Smooth muscle cell (in vitro differentiated cells): ENCODE measurements at regions not wholly inside any gene's neighbourhood (a gene's known extent, or its start where the extent isn't known, plus 50 kb on each side); places are given as distances from the start of the nearest gene placed in this dataset.

ENCODE experiments used
- DNase-seq: peaks from one replicate; lab custom pipeline; 2025; ENCODE audit not compliant: unreplicated experiment; lab: John Stamatoyannopoulos, UW
- H2AFZ ChIP-seq: fragments of 200-600 bp; sonication (generic); 2 replicates; pipeline ENCODE4 v1.6.0; 2016; ENCODE audit warnings: antibody characterized with exemption, low read depth, mild to moderate bottlenecking
- H3F3A ChIP-seq: fragments of 200-600 bp; sonication (generic); 2 replicates; pipeline ENCODE4 v1.6.0; 2017; ENCODE audit warnings: antibody characterized with exemption, low read depth
- H3K27ac ChIP-seq: fragments of 200-600 bp; sonication (generic); 2 replicates; pipeline ENCODE4 v1.5.1; 2016; ENCODE audit warnings: low read depth, mild to moderate bottlenecking
- H3K27me3 ChIP-seq: fragments of 200-600 bp; sonication (generic); 2 replicates; pipeline ENCODE4 v1.6.1; 2016; ENCODE audit warnings: low read depth, mild to moderate bottlenecking
- H3K36me3 ChIP-seq: fragments of 200-600 bp; sonication (generic); 2 replicates; pipeline ENCODE4 v1.5.1; 2016; ENCODE audit warnings: low read depth
- H3K4me1 ChIP-seq: fragments of 200-600 bp; sonication (generic); 2 replicates; pipeline ENCODE4 v1.5.1; 2016; ENCODE audit warnings: low read depth
- H3K4me2 ChIP-seq: fragments of 200-600 bp; sonication (generic); 2 replicates; pipeline ENCODE4 v1.6.0; 2016; ENCODE audit warnings: mild to moderate bottlenecking
- H3K4me3 ChIP-seq: fragments of 200-600 bp; sonication (generic); 2 replicates; pipeline ENCODE4 v1.5.1; 2016; ENCODE audit warnings: mild to moderate bottlenecking
- H3K79me2 ChIP-seq: fragments of 200-600 bp; sonication (generic); 2 replicates; pipeline ENCODE4 v1.6.0; 2016; ENCODE audit warnings: low read depth, mild to moderate bottlenecking
- H3K9ac ChIP-seq: fragments of 200-600 bp; sonication (generic); 2 replicates; pipeline ENCODE4 v1.6.0; 2016; ENCODE audit warnings: low read depth
- H3K9me3 ChIP-seq: fragments of 200-600 bp; sonication (generic); replicated peaks from 2 replicates; pipeline ENCODE4 v1.5.1; 2016; ENCODE audit warnings: low read depth
- H4K20me1 ChIP-seq: fragments of 200-600 bp; sonication (generic); 2 replicates; pipeline ENCODE4 v1.6.0; 2016; ENCODE audit warnings: low read depth
- whole genome bisulfite sequencing: methylation state at CpG from one replicate; pipeline ENCODE4 v1.1.7; 2016; ENCODE audit warnings: low lambda C conversion rate; 5-methylcytosine and 5-hydroxymethylcytosine counted together
- TF ChIP-seq, protein P1 (sequence below): fragments of 200-600 bp; sonication (generic); IDR thresholded peaks from 2 replicates; pipeline ENCODE4 v1.5.1; 2017; ENCODE audit warnings: borderline replicate concordance, mild to moderate bottlenecking, antibody characterized with exemption; ENCODE audit not compliant: insufficient read depth, poor library complexity, severe bottlenecking

DNA sequence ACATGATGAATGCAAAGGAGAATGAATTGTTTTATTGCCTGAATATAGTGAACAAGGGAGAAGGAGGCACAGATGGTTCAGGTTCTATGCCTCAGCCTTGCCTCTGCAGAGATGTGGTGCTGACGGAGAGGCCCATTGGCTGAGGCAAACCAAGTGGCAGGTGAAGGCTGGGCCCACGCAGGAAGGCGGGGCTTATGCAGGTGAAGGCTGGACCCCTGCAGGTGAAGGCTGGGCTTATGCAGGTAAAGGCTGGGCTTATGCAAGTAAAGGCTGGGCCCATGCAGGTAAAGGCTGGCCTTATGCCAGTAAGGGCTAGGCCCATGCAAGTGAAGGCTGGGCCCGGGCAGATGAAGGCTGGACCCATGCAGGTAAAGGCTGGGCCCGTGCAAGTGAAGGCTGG, 414.7 kb downstream of the LRATD1 start:
- H3K4me2 ChIP-seq: no peak overlapping the region
- no peaks in the 10 kb centered on the region for H4K20me1 ChIP-seq
- H3F3A ChIP-seq: no peaks in the 10 kb centered on the region
- TF ChIP-seq, protein P1, sequence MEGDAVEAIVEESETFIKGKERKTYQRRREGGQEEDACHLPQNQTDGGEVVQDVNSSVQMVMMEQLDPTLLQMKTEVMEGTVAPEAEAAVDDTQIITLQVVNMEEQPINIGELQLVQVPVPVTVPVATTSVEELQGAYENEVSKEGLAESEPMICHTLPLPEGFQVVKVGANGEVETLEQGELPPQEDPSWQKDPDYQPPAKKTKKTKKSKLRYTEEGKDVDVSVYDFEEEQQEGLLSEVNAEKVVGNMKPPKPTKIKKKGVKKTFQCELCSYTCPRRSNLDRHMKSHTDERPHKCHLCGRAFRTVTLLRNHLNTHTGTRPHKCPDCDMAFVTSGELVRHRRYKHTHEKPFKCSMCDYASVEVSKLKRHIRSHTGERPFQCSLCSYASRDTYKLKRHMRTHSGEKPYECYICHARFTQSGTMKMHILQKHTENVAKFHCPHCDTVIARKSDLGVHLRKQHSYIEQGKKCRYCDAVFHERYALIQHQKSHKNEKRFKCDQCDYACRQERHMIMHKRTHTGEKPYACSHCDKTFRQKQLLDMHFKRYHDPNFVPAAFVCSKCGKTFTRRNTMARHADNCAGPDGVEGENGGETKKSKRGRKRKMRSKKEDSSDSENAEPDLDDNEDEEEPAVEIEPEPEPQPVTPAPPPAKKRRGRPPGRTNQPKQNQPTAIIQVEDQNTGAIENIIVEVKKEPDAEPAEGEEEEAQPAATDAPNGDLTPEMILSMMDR: no peak
- no peak for DNase-seq
- no peaks in the 10 kb centered on the region for H3K27me3 ChIP-seq
- H3K36me3 ChIP-seq: no peaks in the 10 kb centered on the region
- H3K9ac ChIP-seq: no peak overlapping the region
- no peaks in the 10 kb centered on the region for H3K79me2 ChIP-seq
- no peak overlapping the region for H3K4me3 ChIP-seq
- peaks cover 7% of the 10 kb centered on the region for H3K4me1 ChIP-seq
- H3K9me3 ChIP-seq: no peaks in the 10 kb centered on the region
- 81% methylated on average over 5 of the region's 5 CpGs for WGBS
- H3K27ac ChIP-seq: no peak overlapping the region
- H2AFZ ChIP-seq: no peak overlapping the region

- Histone ChIP-seq H3K4me3 (no peak overlapping the region), H3F3A (no peaks in the 10 kb centered on the region), H3K79me2 (no peaks in the 10 kb centered on the region), H3K27ac (no peak overlapping the region), H3K9ac (no peak overlapping the region), H3K4me2 (no peak overlapping the region), H2AFZ (no peak overlapping the region), H4K20me1 (no peaks in the 10 kb centered on the region), H3K4me1 (peaks cover 6% of the 10 kb centered on the region), H3K36me3 (no peaks in the 10 kb centered on the region), H3K9me3 (no peaks in the 10 kb centered on the region), H3K27me3 (no peaks in the 10 kb centered on the region)
- 94% methylated on average over 6 of the region's 6 CpGs for WGBS
- TF ChIP-seq, protein P1: no peak
- DNase-seq: no peak
Measured at GRCh38 chr2:15048000-15048399, 415.5 kb downstream of the LRATD1 start.

GRCh38 chr2:15049096-15049993, 416.8 kb downstream of the LRATD1 start:
- H3K4me1 ChIP-seq: no peaks in the 10 kb centered on the region
- H4K20me1 ChIP-seq: no peaks in the 10 kb centered on the region
- H2AFZ ChIP-seq: no peak overlapping the region
- 92% methylated on average over 14 of the region's 14 CpGs for WGBS
- H3K9me3 ChIP-seq: no peaks in the 10 kb centered on the region
- no peak overlapping the region for H3K4me3 ChIP-seq
- H3F3A ChIP-seq: no peaks in the 10 kb centered on the region
- no peaks in the 10 kb centered on the region for H3K36me3 ChIP-seq
- TF ChIP-seq, protein P1: no peak
- no peak overlapping the region for H3K4me2 ChIP-seq
- no peaks in the 10 kb centered on the region for H3K79me2 ChIP-seq
- no peaks in the 10 kb centered on the region for H3K27me3 ChIP-seq
- no peak overlapping the region for H3K9ac ChIP-seq
- H3K27ac ChIP-seq: no peak overlapping the region
- DNase-seq: no peak

DNA sequence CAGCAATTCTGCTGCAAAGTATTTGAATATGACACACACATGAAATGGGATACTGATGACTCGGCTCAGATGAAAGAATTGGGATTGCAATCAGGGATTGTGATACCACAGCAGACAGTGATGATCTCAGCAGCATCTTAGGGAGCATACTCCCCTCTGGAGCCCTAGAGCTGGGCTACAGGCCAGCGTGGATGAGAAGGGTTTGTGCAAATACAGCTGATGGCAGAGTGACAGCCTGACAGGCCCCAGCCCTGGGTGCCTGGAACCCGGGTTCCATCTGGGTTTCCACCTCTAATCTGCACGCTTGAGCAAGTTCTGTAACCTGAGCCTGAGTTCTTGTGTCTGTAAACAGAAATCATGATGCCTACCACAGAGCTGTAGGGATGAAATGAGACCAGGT, 418.0 kb downstream of the LRATD1 start:
- Histone ChIP-seq H3K79me2 (no peaks in the 10 kb centered on the region), H3K27ac (no peak overlapping the region), H2AFZ (no peak overlapping the region), H4K20me1 (no peaks in the 10 kb centered on the region), H3K36me3 (no peaks in the 10 kb centered on the region), H3K4me2 (no peak overlapping the region), H3K4me3 (no peak overlapping the region), H3K4me1 (no peaks in the 10 kb centered on the region), H3F3A (no peaks in the 10 kb centered on the region), H3K9me3 (no peaks in the 10 kb centered on the region), H3K27me3 (no peaks in the 10 kb centered on the region), H3K9ac (no peak overlapping the region)
- WGBS: 65% methylated on average over 4 of the region's 4 CpGs
- no peak for DNase-seq
- TF ChIP-seq, protein P1: no peak
